H1 (cell line): ENCODE measurements at regions not wholly inside any gene's neighbourhood (a gene's known extent, or its start where the extent isn't known, plus 50 kb on each side); places are given as distances from the start of the nearest gene placed in this dataset.

Experiments used
- BCL11A ChIP-seq, 2 experiments: IDR thresholded peaks; one replicate each; pipeline ENCODE4 v1.6.1; 2011; ENCODE audit warnings: low read depth in 2 of 2, low read length in 2 of 2, mild to moderate bottlenecking in 2 of 2
- CHD1 ChIP-seq: IDR thresholded peaks from 2 replicates; pipeline ENCODE4 v1.6.1; 2012; ENCODE audit warnings: low read depth, low read length, improper control_type of control experiment
- CHD2 ChIP-seq: IDR thresholded peaks from 2 replicates; pipeline ENCODE4 v1.6.1; 2012; ENCODE audit warnings: low read length, improper control_type of control experiment
- CTCF ChIP-seq, 3 experiments: IDR thresholded peaks; 1 replicate in 2 of 3; 2 replicates in 1 of 3; pipeline versions ENCODE4 v1.5.1 to v1.6.1; 2011; ENCODE audit warnings: low read length in 3 of 3, mild to moderate bottlenecking in 3 of 3, inconsistent platforms in 2 of 3, low read depth in 1 of 3, moderate library complexity in 1 of 3; ENCODE audit not compliant: insufficient read depth in 1 of 3; ENCODE audit errors: control extremely low read depth in 1 of 3
- EZH2 ChIP-seq: fragments of 200-600 bp; sonication (generic); IDR thresholded peaks from 2 replicates; pipeline ENCODE4 v1.7.1; 2012; ENCODE audit warnings: low read depth, mild to moderate bottlenecking, moderate library complexity, low read length, inconsistent platforms; ENCODE audit not compliant: severe bottlenecking
- FOSL1 ChIP-seq: IDR thresholded peaks from 2 replicates; pipeline ENCODE4 v1.6.1; 2011; ENCODE audit warnings: mild to moderate bottlenecking, low read depth, low read length, moderate library complexity; ENCODE audit not compliant: insufficient read depth
- NANOG ChIP-seq: IDR thresholded peaks from 2 replicates; pipeline ENCODE4 v1.6.1; 2011; ENCODE audit warnings: low read length, low read depth, mild to moderate bottlenecking, inconsistent platforms; ENCODE audit not compliant: insufficient read depth, poor library complexity, severe bottlenecking
- POLR2A ChIP-seq, 2 experiments: IDR thresholded peaks; 1 replicate in 1 of 2; 2 replicates in 1 of 2; pipeline ENCODE4 v1.6.1; 2011; ENCODE audit warnings: low read depth in 2 of 2, low read length in 2 of 2, mild to moderate bottlenecking in 2 of 2; ENCODE audit errors: control extremely low read depth in 1 of 2
- POU5F1 ChIP-seq: IDR thresholded peaks from 2 replicates; pipeline ENCODE4 v1.6.1; 2011; ENCODE audit warnings: low read depth, mild to moderate bottlenecking, low read length, moderate library complexity
- RAD21 ChIP-seq, 2 experiments: IDR thresholded peaks in 1 of 2; conservative IDR thresholded peaks in 1 of 2; 2 replicates each; pipeline ENCODE4 v1.6.1; 2011; ENCODE audit warnings: low read depth in 2 of 2, low read length in 2 of 2, improper control_type of control experiment in 1 of 2, inconsistent platforms in 1 of 2, mild to moderate bottlenecking in 1 of 2, moderate library complexity in 1 of 2
- RFX5 ChIP-seq: IDR thresholded peaks from 2 replicates; pipeline ENCODE4 v1.6.1; 2011; ENCODE audit warnings: low read depth, low read length, improper control_type of control experiment, borderline replicate concordance
- TAF1 ChIP-seq: IDR thresholded peaks from 2 replicates; pipeline ENCODE4 v1.6.1; 2011; ENCODE audit warnings: mild to moderate bottlenecking, low read depth, low read length
- TEAD4 ChIP-seq: IDR thresholded peaks from 2 replicates; pipeline ENCODE4 v1.6.1; 2012; ENCODE audit warnings: low read depth, low read length, inconsistent platforms, mixed read lengths
- YY1 ChIP-seq: IDR thresholded peaks from 2 replicates; pipeline ENCODE4 v1.6.1; 2011; ENCODE audit warnings: low read depth, mild to moderate bottlenecking, low read length

DNA sequence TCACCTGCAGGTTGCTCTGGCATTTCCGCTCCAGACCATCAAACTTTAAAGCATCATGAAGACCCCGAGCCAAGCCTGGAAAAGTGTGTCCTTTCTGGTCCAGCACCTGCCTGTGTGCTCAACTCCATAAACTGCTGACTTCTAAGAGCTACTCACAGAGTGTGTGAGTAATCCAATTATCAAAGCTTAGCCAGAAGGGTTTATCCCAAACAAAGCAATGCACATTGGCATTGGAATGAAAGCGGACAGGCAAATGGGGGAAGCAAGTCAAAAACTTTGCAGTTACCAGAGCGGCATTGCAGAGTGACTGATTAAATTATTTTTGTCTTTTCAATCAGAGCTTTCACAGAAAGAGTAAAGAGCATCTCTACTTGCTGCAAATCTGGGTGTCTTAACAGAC, 1262.4 kb upstream of the SEL1L start:
- no peak for TF ChIP-seq FOSL1
- TF ChIP-seq CTCF (IDR thresholded peaks at IDR 0.05; ENCODE audit: control extremely low read depth in 1 of 3, insufficient read depth in 1 of 3, low read depth in 1 of 3, low read length in 3 of 3) = no peak
- no peak for TF ChIP-seq YY1
- TF ChIP-seq RAD21 (IDR thresholded peaks at IDR 0.05 in 1 of 2, conservative IDR thresholded peaks at IDR 0.05 in 1 of 2; ENCODE audit: low read depth in 2 of 2, low read length in 2 of 2) = no peak
- TF ChIP-seq TAF1 = no peak
- TF ChIP-seq CHD2 = no peak
- no peak for TF ChIP-seq CHD1
- no peak for TF ChIP-seq POLR2A (IDR thresholded peaks at IDR 0.05; ENCODE audit: control extremely low read depth in 1 of 2, low read depth in 2 of 2, low read length in 2 of 2)
- TF ChIP-seq RFX5 = no peak
- TF ChIP-seq TEAD4 = no peak
- no peak for TF ChIP-seq EZH2
- no peak for TF ChIP-seq NANOG
- TF ChIP-seq POU5F1 = no peak
- TF ChIP-seq BCL11A (IDR thresholded peaks at IDR 0.05; ENCODE audit: low read depth in 2 of 2, low read length in 2 of 2) = no peak
